ENCODE measurements at regions not wholly inside any gene's neighbourhood (a gene's known extent, or its start where the extent isn't known, plus 50 kb on each side); places are given as distances from the start of the nearest gene placed in this dataset.

DNA sequence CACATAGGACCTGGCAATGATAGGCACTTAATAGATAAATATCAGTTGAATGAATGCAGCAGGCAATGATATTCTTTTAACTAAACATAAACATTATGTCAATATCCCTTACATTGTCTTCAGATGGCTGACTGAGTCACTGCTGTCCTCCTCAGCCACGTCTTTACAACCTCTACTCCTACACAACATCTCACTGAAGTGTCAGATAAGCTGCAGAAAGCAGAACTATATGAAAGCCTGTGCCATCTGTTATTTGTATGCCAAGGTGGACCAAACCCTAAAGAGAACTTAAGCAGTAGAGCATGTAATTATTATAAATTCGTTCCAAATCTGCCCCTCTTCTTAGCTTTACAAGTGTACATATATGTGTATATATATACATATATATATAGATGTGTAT lies 271.2 kb downstream of the RASEF start:
- POLR2A ChIA-PET = no interaction called here
- H3K4me2 ChIP-seq (ENCODE audit: low read length) = no peak overlapping the region
- TF ChIP-seq TCF7L2 (IDR thresholded peaks at IDR 0.05; ENCODE audit: borderline replicate concordance, extremely low read depth, insufficient read depth, insufficient read length) (no peak), CBX3 (IDR thresholded peaks at IDR 0.05; ENCODE audit: low read depth) (no peak), CEBPB (IDR thresholded peaks at IDR 0.05; ENCODE audit: low read depth) (no peak), SRF (IDR thresholded peaks at IDR 0.05; ENCODE audit: low read depth) (no peak), SP1 (IDR thresholded peaks at IDR 0.05; ENCODE audit: low read depth) (no peak), EZH2 (IDR thresholded peaks at IDR 0.05) (no peak), YY1 (IDR thresholded peaks at IDR 0.05; ENCODE audit: extremely low read depth, insufficient replicate concordance, low read depth, low read length) (no peak), ZFX (IDR thresholded peaks at IDR 0.05) (no peak), EGR1 (IDR thresholded peaks at IDR 0.05; ENCODE audit: low read depth) (no peak), SIN3A (IDR thresholded peaks at IDR 0.05; ENCODE audit: low read depth) (no peak), ELF1 (IDR thresholded peaks at IDR 0.05; ENCODE audit: borderline replicate concordance, low read depth) (no peak), EZH2phosphoT487 (IDR thresholded peaks at IDR 0.05; ENCODE audit: borderline replicate concordance) (no peak), POLR2AphosphoS5 (IDR thresholded peaks at IDR 0.05; ENCODE audit: low read depth, low read length) (no peak), RAD21 (IDR thresholded peaks at IDR 0.05; ENCODE audit: low read depth) (no peak), FOSL1 (IDR thresholded peaks at IDR 0.05; ENCODE audit: low read depth) (no peak)
- TF ChIP-seq, protein P1, sequence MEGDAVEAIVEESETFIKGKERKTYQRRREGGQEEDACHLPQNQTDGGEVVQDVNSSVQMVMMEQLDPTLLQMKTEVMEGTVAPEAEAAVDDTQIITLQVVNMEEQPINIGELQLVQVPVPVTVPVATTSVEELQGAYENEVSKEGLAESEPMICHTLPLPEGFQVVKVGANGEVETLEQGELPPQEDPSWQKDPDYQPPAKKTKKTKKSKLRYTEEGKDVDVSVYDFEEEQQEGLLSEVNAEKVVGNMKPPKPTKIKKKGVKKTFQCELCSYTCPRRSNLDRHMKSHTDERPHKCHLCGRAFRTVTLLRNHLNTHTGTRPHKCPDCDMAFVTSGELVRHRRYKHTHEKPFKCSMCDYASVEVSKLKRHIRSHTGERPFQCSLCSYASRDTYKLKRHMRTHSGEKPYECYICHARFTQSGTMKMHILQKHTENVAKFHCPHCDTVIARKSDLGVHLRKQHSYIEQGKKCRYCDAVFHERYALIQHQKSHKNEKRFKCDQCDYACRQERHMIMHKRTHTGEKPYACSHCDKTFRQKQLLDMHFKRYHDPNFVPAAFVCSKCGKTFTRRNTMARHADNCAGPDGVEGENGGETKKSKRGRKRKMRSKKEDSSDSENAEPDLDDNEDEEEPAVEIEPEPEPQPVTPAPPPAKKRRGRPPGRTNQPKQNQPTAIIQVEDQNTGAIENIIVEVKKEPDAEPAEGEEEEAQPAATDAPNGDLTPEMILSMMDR (IDR thresholded peaks at IDR 0.05 in 2 of 3, conservative IDR thresholded peaks at IDR 0.05 in 1 of 3; ENCODE audit: borderline replicate concordance in 1 of 3, insufficient read depth in 1 of 3, low read depth in 2 of 3, low read length in 2 of 3) = no peak
- TF ChIP-seq, protein P2, sequence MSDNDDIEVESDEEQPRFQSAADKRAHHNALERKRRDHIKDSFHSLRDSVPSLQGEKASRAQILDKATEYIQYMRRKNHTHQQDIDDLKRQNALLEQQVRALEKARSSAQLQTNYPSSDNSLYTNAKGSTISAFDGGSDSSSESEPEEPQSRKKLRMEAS (IDR thresholded peaks at IDR 0.05) = no peak
- TF ChIP-seq, protein P3, sequence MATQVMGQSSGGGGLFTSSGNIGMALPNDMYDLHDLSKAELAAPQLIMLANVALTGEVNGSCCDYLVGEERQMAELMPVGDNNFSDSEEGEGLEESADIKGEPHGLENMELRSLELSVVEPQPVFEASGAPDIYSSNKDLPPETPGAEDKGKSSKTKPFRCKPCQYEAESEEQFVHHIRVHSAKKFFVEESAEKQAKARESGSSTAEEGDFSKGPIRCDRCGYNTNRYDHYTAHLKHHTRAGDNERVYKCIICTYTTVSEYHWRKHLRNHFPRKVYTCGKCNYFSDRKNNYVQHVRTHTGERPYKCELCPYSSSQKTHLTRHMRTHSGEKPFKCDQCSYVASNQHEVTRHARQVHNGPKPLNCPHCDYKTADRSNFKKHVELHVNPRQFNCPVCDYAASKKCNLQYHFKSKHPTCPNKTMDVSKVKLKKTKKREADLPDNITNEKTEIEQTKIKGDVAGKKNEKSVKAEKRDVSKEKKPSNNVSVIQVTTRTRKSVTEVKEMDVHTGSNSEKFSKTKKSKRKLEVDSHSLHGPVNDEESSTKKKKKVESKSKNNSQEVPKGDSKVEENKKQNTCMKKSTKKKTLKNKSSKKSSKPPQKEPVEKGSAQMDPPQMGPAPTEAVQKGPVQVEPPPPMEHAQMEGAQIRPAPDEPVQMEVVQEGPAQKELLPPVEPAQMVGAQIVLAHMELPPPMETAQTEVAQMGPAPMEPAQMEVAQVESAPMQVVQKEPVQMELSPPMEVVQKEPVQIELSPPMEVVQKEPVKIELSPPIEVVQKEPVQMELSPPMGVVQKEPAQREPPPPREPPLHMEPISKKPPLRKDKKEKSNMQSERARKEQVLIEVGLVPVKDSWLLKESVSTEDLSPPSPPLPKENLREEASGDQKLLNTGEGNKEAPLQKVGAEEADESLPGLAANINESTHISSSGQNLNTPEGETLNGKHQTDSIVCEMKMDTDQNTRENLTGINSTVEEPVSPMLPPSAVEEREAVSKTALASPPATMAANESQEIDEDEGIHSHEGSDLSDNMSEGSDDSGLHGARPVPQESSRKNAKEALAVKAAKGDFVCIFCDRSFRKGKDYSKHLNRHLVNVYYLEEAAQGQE (IDR thresholded peaks at IDR 0.05; ENCODE audit: low read depth) = no peak
- TF ChIP-seq, protein P4, sequence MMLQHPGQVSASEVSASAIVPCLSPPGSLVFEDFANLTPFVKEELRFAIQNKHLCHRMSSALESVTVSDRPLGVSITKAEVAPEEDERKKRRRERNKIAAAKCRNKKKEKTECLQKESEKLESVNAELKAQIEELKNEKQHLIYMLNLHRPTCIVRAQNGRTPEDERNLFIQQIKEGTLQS (IDR thresholded peaks at IDR 0.05) = no peak
- TF ChIP-seq, protein P5, sequence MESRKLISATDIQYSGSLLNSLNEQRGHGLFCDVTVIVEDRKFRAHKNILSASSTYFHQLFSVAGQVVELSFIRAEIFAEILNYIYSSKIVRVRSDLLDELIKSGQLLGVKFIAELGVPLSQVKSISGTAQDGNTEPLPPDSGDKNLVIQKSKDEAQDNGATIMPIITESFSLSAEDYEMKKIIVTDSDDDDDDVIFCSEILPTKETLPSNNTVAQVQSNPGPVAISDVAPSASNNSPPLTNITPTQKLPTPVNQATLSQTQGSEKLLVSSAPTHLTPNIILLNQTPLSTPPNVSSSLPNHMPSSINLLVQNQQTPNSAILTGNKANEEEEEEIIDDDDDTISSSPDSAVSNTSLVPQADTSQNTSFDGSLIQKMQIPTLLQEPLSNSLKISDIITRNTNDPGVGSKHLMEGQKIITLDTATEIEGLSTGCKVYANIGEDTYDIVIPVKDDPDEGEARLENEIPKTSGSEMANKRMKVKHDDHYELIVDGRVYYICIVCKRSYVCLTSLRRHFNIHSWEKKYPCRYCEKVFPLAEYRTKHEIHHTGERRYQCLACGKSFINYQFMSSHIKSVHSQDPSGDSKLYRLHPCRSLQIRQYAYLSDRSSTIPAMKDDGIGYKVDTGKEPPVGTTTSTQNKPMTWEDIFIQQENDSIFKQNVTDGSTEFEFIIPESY (IDR thresholded peaks at IDR 0.05; ENCODE audit: extremely low read depth, insufficient replicate concordance, low read length) = no peak
- H3K36me3 ChIP-seq (ENCODE audit: control insufficient read depth in 1 of 2, insufficient read depth in 2 of 2, low read length in 2 of 2) = no peaks in the 10 kb centered on the region
- RAD21 ChIA-PET (ENCODE audit: low non-redundant PET in 1 of 2, low total read pairs in 2 of 2, uncharacterized antibody in 2 of 2, unreplicated experiment in 2 of 2) = no interaction called here
- H3K9me2 ChIP-seq (ENCODE audit: insufficient read depth) = no peaks in the 10 kb centered on the region
- no peaks in the 10 kb centered on the region for H4K20me1 ChIP-seq (ENCODE audit: insufficient read depth)
- no peak overlapping the region for H3K27ac ChIP-seq (ENCODE audit: low read depth, low read length)
- no peaks in the 10 kb centered on the region; a peak in 1 of 4 replicates for H3K9me3 ChIP-seq (ENCODE audit: control insufficient read depth in 1 of 2, insufficient read depth in 1 of 2, low read depth in 1 of 2, low read length in 2 of 2)
- CTCF ChIA-PET = no interaction called here
- H3K79me2 ChIP-seq (ENCODE audit: insufficient read depth, low read length) = no peaks in the 10 kb centered on the region
- no peak for DNase-seq (ENCODE audit: low read depth, low spot score)
- BruUV-seq (replicated peaks) = no TSS peak
- H3K27me3 ChIP-seq (ENCODE audit: insufficient read depth, low read length) = no peaks in the 10 kb centered on the region
- no peak overlapping the region for H3K9ac ChIP-seq (ENCODE audit: low read length)
- H3K4me3 ChIP-seq (replicated peaks in 1 of 2; ENCODE audit: low read depth in 1 of 2, low read length in 2 of 2) = no peak overlapping the region
- no peak overlapping the region for H2AFZ ChIP-seq (ENCODE audit: low read depth, low read length, poor library complexity, severe bottlenecking)
- intact Hi-C loops (cut with micrococcal nuclease) = no loop called here
- ATAC-seq = no peak
- no peaks in the 10 kb centered on the region for H3K4me1 ChIP-seq (ENCODE audit: control insufficient read depth in 1 of 2, insufficient read depth in 2 of 2, low read length in 2 of 2)
